ENCODE measurements at regions not wholly inside any gene's neighbourhood (a gene's known extent, or its start where the extent isn't known, plus 50 kb on each side); places are given as distances from the start of the nearest gene placed in this dataset.

DNA sequence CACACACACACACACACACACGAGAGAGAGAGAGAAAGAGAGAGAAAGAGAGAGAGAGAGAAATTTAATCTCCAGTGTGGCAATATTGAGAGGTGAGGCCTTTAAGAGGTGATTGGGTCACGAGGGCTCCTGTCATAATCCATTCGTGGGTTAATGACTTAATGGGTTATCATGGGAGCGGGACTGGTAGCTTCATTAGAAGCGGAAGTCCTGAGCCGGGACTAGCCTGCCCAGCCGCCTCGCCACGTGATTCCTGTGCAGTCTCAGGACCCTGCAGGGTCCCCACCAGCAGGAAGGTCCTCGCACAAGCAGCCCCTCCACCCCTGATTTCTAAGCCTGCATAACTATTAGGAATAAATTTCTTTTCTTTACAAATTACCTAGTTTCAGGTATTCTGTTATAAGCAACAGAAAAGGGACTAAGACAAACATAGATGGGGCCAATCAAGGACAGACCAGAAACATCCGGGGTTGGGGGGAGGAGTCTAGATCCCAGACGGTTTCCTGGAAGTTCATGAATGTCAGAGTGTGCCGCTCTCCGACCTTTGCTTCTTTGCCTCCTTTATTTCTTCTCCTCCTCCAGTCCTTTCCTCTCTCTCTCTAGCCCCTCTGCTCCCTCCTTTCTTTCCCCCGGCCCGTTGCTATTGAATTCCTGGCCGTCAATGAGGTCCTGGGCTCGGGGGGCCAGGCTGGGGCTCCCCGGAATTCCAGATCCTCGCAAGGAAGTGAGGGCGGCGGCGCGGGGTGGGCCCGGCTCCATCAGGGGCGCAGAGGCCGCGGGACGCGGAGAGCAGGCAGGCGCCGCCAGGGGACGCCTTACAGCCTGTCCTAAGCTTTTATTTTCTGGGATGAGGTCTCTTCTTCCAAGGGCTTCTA lies 146.8 kb downstream of the CYP26A1 start:
- TF ChIP-seq, protein P1, sequence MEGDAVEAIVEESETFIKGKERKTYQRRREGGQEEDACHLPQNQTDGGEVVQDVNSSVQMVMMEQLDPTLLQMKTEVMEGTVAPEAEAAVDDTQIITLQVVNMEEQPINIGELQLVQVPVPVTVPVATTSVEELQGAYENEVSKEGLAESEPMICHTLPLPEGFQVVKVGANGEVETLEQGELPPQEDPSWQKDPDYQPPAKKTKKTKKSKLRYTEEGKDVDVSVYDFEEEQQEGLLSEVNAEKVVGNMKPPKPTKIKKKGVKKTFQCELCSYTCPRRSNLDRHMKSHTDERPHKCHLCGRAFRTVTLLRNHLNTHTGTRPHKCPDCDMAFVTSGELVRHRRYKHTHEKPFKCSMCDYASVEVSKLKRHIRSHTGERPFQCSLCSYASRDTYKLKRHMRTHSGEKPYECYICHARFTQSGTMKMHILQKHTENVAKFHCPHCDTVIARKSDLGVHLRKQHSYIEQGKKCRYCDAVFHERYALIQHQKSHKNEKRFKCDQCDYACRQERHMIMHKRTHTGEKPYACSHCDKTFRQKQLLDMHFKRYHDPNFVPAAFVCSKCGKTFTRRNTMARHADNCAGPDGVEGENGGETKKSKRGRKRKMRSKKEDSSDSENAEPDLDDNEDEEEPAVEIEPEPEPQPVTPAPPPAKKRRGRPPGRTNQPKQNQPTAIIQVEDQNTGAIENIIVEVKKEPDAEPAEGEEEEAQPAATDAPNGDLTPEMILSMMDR (IDR thresholded peaks at IDR 0.05; ENCODE audit: insufficient read depth, low read depth, low read length) = no peak
- no peak for TF ChIP-seq EZH2 (IDR thresholded peaks at IDR 0.05; ENCODE audit: insufficient read depth, low read length)

All from astrocyte (in vitro differentiated cells and primary cell).